Activated naive CD4-positive, alpha-beta T cell treated with anti-CD3 and anti-CD28 coated beads, Interleukin-2, amount 10 ng/mL, durations not matched to agents 7 days and 5 days (primary cell): ENCODE measurements at regions not wholly inside any gene's neighbourhood (a gene's known extent, or its start where the extent isn't known, plus 50 kb on each side); places are given as distances from the start of the nearest gene placed in this dataset.
"Not testable (repeated sequence)": the region's sequence is repeated elsewhere in the genome, so short reads cannot be mapped to it uniquely, and the experiment has no call there.

ENCODE experiments used
- CTCF ChIA-PET: fragments of 350-600 bp; sonication (Branson Sonifier 250); formaldehyde crosslinking; loops from one replicate; lab custom pipeline; 2021; ENCODE audit warnings: antibody characterized with exemption; lab: Charles Lee
- DNase-seq: peaks from one replicate; pipeline ENCODE4 v3.0.0-alpha.2; 2020
- H3K27ac Mint-ChIP-seq: one replicate; pipeline ENCODE4 v1.8.0; 2021; ENCODE audit warnings: mild to moderate bottlenecking, moderate library complexity, mixed read lengths
- H3K27me3 Mint-ChIP-seq: one replicate; pipeline ENCODE4 v1.8.0; 2021; ENCODE audit warnings: mild to moderate bottlenecking, mixed read lengths
- H3K36me3 Mint-ChIP-seq: one replicate; pipeline ENCODE4 v1.8.0; 2021; ENCODE audit warnings: mixed read lengths
- H3K4me1 Mint-ChIP-seq: one replicate; pipeline ENCODE4 v1.8.0; 2021; ENCODE audit warnings: mixed read lengths
- H3K4me3 Mint-ChIP-seq: one replicate; pipeline ENCODE4 v1.8.0; 2021; ENCODE audit warnings: mild to moderate bottlenecking, moderate library complexity, mixed read lengths
- H3K9me3 Mint-ChIP-seq: one replicate; pipeline ENCODE4 v1.8.0; 2021; ENCODE audit warnings: mixed read lengths

- no peaks in the 10 kb centered on the region for H3K27me3 Mint-ChIP-seq
- no peak for DNase-seq
- H3K36me3 Mint-ChIP-seq: peaks cover 3% of the 10 kb centered on the region
- no peak overlapping the region for H3K27ac Mint-ChIP-seq
- no peaks in the 10 kb centered on the region for H3K4me1 Mint-ChIP-seq
- H3K9me3 Mint-ChIP-seq: no peaks in the 10 kb centered on the region
- CTCF ChIA-PET: no interaction called here
- H3K4me3 Mint-ChIP-seq: no peak overlapping the region
These were observed 129.0 kb downstream of the VSIG4 start for GRCh38 chrX:65910899-65911298.

GRCh38 chrX:65903750-65904149 is 136.1 kb downstream of the VSIG4 start:
- Mint-ChIP-seq H3K27ac (no peak overlapping the region), H3K27me3 (no peaks in the 10 kb centered on the region), H3K36me3 (no peaks in the 10 kb centered on the region), H3K4me1 (peaks cover 16% of the 10 kb centered on the region), H3K4me3 (no peak overlapping the region), H3K9me3 (peaks cover 8% of the 10 kb centered on the region)
- DNase-seq: no peak
- CTCF ChIA-PET: no interaction called here

- Mint-ChIP-seq H3K36me3 (no peaks in the 10 kb centered on the region), H3K4me3 (no peak overlapping the region), H3K4me1 (peaks cover 16% of the 10 kb centered on the region), H3K27ac (no peak overlapping the region), H3K9me3 (peaks cover 8% of the 10 kb centered on the region), H3K27me3 (no peaks in the 10 kb centered on the region)
- CTCF ChIA-PET: no interaction called here
- DNase-seq: no peak
These were observed 137.9 kb downstream of the VSIG4 start for GRCh38 chrX:65902011-65902410.

- no peak for DNase-seq
- Mint-ChIP-seq H3K36me3 (no peaks in the 10 kb centered on the region), H3K27ac (no peak overlapping the region), H3K9me3 (peaks cover 8% of the 10 kb centered on the region), H3K4me1 (peaks cover 16% of the 10 kb centered on the region), H3K27me3 (no peaks in the 10 kb centered on the region), H3K4me3 (no peak overlapping the region)
- CTCF ChIA-PET: no interaction called here
These were observed 138.7 kb downstream of the VSIG4 start for GRCh38 chrX:65900850-65901844.

GRCh38 chrX:65894133-65894532 is 145.7 kb downstream of the VSIG4 start:
- Mint-ChIP-seq H3K36me3 (peaks cover 7% of the 10 kb centered on the region), H3K4me1 (peaks cover 24% of the 10 kb centered on the region), H3K27me3 (no peaks in the 10 kb centered on the region), H3K9me3 (peaks cover 7% of the 10 kb centered on the region), H3K27ac (no peak overlapping the region), H3K4me3 (no peak overlapping the region)
- CTCF ChIA-PET: no interaction called here
- DNase-seq: no peak

GRCh38 chrX:65891817-65892216 is 148.1 kb downstream of the VSIG4 start:
- CTCF ChIA-PET, H3K4me3 Mint-ChIP-seq, H3K27ac Mint-ChIP-seq, H3K36me3 Mint-ChIP-seq, H3K27me3 Mint-ChIP-seq, DNase-seq, H3K9me3 Mint-ChIP-seq: not testable (repeated sequence)
- H3K4me1 Mint-ChIP-seq: peaks cover 24% of the 10 kb centered on the region

GRCh38 chrX:65888150-65888549 is 151.7 kb downstream of the VSIG4 start:
- H3K4me3 Mint-ChIP-seq, H3K36me3 Mint-ChIP-seq, H3K27me3 Mint-ChIP-seq, H3K27ac Mint-ChIP-seq, CTCF ChIA-PET, H3K9me3 Mint-ChIP-seq, DNase-seq: not testable (repeated sequence)
- peaks cover 26% of the 10 kb centered on the region for H3K4me1 Mint-ChIP-seq

- no peak overlapping the region for H3K27ac Mint-ChIP-seq
- no peaks in the 10 kb centered on the region for H3K36me3 Mint-ChIP-seq
- no peak for DNase-seq
- peaks cover 10% of the 10 kb centered on the region for H3K4me1 Mint-ChIP-seq
- no peaks in the 10 kb centered on the region for H3K9me3 Mint-ChIP-seq
- CTCF ChIA-PET: no interaction called here
- H3K4me3 Mint-ChIP-seq: no peak overlapping the region
- no peaks in the 10 kb centered on the region for H3K27me3 Mint-ChIP-seq
These were observed 156.3 kb downstream of the VSIG4 start for GRCh38 chrX:65883556-65883955.

- H3K9me3 Mint-ChIP-seq: peaks cover 5% of the 10 kb centered on the region
- H3K4me3 Mint-ChIP-seq: no peak overlapping the region
- CTCF ChIA-PET: no interaction called here
- no peaks in the 10 kb centered on the region for H3K36me3 Mint-ChIP-seq
- H3K4me1 Mint-ChIP-seq: peaks cover 14% of the 10 kb centered on the region
- H3K27ac Mint-ChIP-seq: no peak overlapping the region
- H3K27me3 Mint-ChIP-seq: no peaks in the 10 kb centered on the region
- no peak for DNase-seq
These were observed 159.7 kb downstream of the VSIG4 start for GRCh38 chrX:65879977-65880799.

GRCh38 chrX:65878456-65878855 is 161.4 kb downstream of the VSIG4 start:
- H3K36me3 Mint-ChIP-seq: no peaks in the 10 kb centered on the region
- peaks cover 7% of the 10 kb centered on the region for H3K9me3 Mint-ChIP-seq
- CTCF ChIA-PET: no interaction called here
- H3K4me1 Mint-ChIP-seq: peaks cover 7% of the 10 kb centered on the region
- no peak overlapping the region for H3K4me3 Mint-ChIP-seq
- H3K27me3 Mint-ChIP-seq: no peaks in the 10 kb centered on the region
- H3K27ac Mint-ChIP-seq: no peak overlapping the region
- no peak for DNase-seq

GRCh38 chrX:65877953-65878352 is 161.9 kb downstream of the VSIG4 start:
- Mint-ChIP-seq H3K4me3 (no peak overlapping the region), H3K27ac (no peak overlapping the region), H3K36me3 (no peaks in the 10 kb centered on the region), H3K4me1 (peaks cover 4% of the 10 kb centered on the region), H3K27me3 (no peaks in the 10 kb centered on the region), H3K9me3 (peaks cover 7% of the 10 kb centered on the region)
- CTCF ChIA-PET: no interaction called here
- DNase-seq: no peak

GRCh38 chrX:65875614-65876013 is 164.3 kb downstream of the VSIG4 start:
- H3K27me3 Mint-ChIP-seq, CTCF ChIA-PET, H3K9me3 Mint-ChIP-seq, DNase-seq, H3K36me3 Mint-ChIP-seq, H3K27ac Mint-ChIP-seq, H3K4me3 Mint-ChIP-seq, H3K4me1 Mint-ChIP-seq: not testable (repeated sequence)

- H3K9me3 Mint-ChIP-seq: peaks cover 7% of the 10 kb centered on the region
- peaks cover 1% of the 10 kb centered on the region for H3K36me3 Mint-ChIP-seq
- CTCF ChIA-PET: no interaction called here
- H3K4me3 Mint-ChIP-seq: no peak overlapping the region
- peaks cover 4% of the 10 kb centered on the region for H3K4me1 Mint-ChIP-seq
- no peak for DNase-seq
- no peaks in the 10 kb centered on the region for H3K27me3 Mint-ChIP-seq
- H3K27ac Mint-ChIP-seq: no peak overlapping the region
These were observed 165.1 kb downstream of the VSIG4 start for GRCh38 chrX:65874765-65875164.

- H3K27me3 Mint-ChIP-seq: no peaks in the 10 kb centered on the region
- peaks cover 4% of the 10 kb centered on the region for H3K4me1 Mint-ChIP-seq
- CTCF ChIA-PET: no interaction called here
- no peak overlapping the region for H3K27ac Mint-ChIP-seq
- peaks cover 7% of the 10 kb centered on the region for H3K9me3 Mint-ChIP-seq
- no peak overlapping the region for H3K4me3 Mint-ChIP-seq
- H3K36me3 Mint-ChIP-seq: peaks cover 1% of the 10 kb centered on the region
- DNase-seq: no peak
These were observed 165.8 kb downstream of the VSIG4 start for GRCh38 chrX:65874110-65874509.
